Psoas muscle (tissue), 7 donors: ENCODE measurements at regions not wholly inside any gene's neighbourhood (a gene's known extent, or its start where the extent isn't known, plus 50 kb on each side); places are given as distances from the start of the nearest gene placed in this dataset.
"Not testable (repeated sequence)": the region's sequence is repeated elsewhere in the genome, so short reads cannot be mapped to it uniquely, and the experiment has no call there.

ENCODE experiments used
- ATAC-seq, 4 donors: fragments of 200-7000 bp; cut with Tn5 transposase; one replicate each; pipeline ENCODE4 v1.9.1; 2020; ENCODE audit warnings: moderate library complexity in 3 of 4, mild to moderate bottlenecking in 2 of 4
- DNase-seq, 2 donors: peaks; one replicate each; pipeline ENCODE4 v3.0.0-alpha.2; 2020
- H3K27ac ChIP-seq: fragments of 200-600 bp; one replicate; pipeline ENCODE4 v1.8.0; 2022
- H3K27me3 ChIP-seq, 3 donors: fragments of 200-600 bp in 1 of 3; one replicate each; pipeline versions ENCODE4 v1.6.1 to v1.8.0; 2013 to 2022; ENCODE audit warnings: low read length in 2 of 3, mild to moderate bottlenecking in 2 of 3, moderate library complexity in 1 of 3; ENCODE audit not compliant: insufficient read depth in 3 of 3
- H3K36me3 ChIP-seq, 2 donors: fragments of 200-600 bp in 1 of 2; one replicate each; pipeline versions ENCODE4 v1.6.1 to v1.8.0; 2013 to 2022; ENCODE audit warnings: low read depth in 1 of 2, mild to moderate bottlenecking in 1 of 2, moderate library complexity in 1 of 2; ENCODE audit not compliant: insufficient read depth in 1 of 2
- H3K4me1 ChIP-seq: fragments of 200-600 bp; one replicate; pipeline ENCODE4 v1.8.0; 2022
- H3K4me3 ChIP-seq: fragments of 200-600 bp; one replicate; pipeline ENCODE4 v1.8.0; 2022; ENCODE audit warnings: mild to moderate bottlenecking
- H3K9me3 ChIP-seq: fragments of 200-600 bp; one replicate; pipeline ENCODE4 v1.8.0; 2022
- CTCF ChIP-seq: fragments of 200-600 bp; IDR thresholded peaks from one replicate; pipeline ENCODE4 v1.8.0; 2022; ENCODE audit warnings: antibody characterized with exemption
- WGBS, 3 donors: extraction: QIAGEN DNeasy Blood & Tissue Kit; methylation state at CpG; one replicate each; pipeline versions ENCODE4 v1.1.6 to v1.1.7; 2013; 5-methylcytosine and 5-hydroxymethylcytosine counted together
- intact Hi-C, 2 donors: fragments of 100-400 bp; cut with DNase I; formaldehyde crosslinking; loops; one replicate each; pipeline versions ENCODE4 v1.11.0 to v1.14.2; 2022
- donor health status: healthy with polysubstance abuse.
- donor health status: DM: no; HTN: no; CAD: no; lungs with moderate emphysema.
- donor health status: Bipolar disorder and iron deficiency.
- donor health status: healthy.
- donor health status: DM: yes; HTN: yes; CAD: no.
- donor health status: DM: no; HTN: no; CAD: no.
- donor health status: DM: yes; HTN: yes; CAD: no.

- intact Hi-C loops, H3K9me3 ChIP-seq, H3K27ac ChIP-seq, H3K27me3 ChIP-seq, H3K36me3 ChIP-seq, H3K4me1 ChIP-seq, DNase-seq, ATAC-seq, H3K4me3 ChIP-seq: not testable (repeated sequence)
- WGBS, 3 donors = 78 to 89% (median 87%) methylated on average over 1 of the region's 1 CpG
Measured at GRCh38 chr1:121556560-121556959, 371.8 kb downstream of the SRGAP2C start.

- 75 to 87% (median 78%) methylated on average over 1 of the region's 1 CpG for WGBS, 3 donors
- H3K27me3 ChIP-seq, H3K36me3 ChIP-seq, intact Hi-C loops, H3K4me1 ChIP-seq, DNase-seq, ATAC-seq, H3K4me3 ChIP-seq, H3K9me3 ChIP-seq, H3K27ac ChIP-seq: not testable (repeated sequence)
Measured at GRCh38 chr1:121558034-121558433, 373.3 kb downstream of the SRGAP2C start.

- TF ChIP-seq CTCF = no peak
- no peaks in the 10 kb centered on the region for H3K36me3 ChIP-seq
- ATAC-seq (no peak), DNase-seq (no peak)
- no peak overlapping the region for H3K4me3 ChIP-seq
- 38 to 50% (median 39%) methylated on average over 2 of the region's 2 CpGs for WGBS, 3 donors
- H3K4me1 ChIP-seq = no peaks in the 10 kb centered on the region
- intact Hi-C loops = no loop called here
- H3K27ac ChIP-seq = no peak overlapping the region
- H3K27me3 ChIP-seq = no peaks in the 10 kb centered on the region
- no peaks in the 10 kb centered on the region for H3K9me3 ChIP-seq
Measured at GRCh38 chr1:121558514-121558913, 373.7 kb downstream of the SRGAP2C start.

GRCh38 chr1:121566346-121566745 lies 381.6 kb downstream of the SRGAP2C start:
- H3K9me3 ChIP-seq = no peaks in the 10 kb centered on the region
- H3K4me1 ChIP-seq = no peaks in the 10 kb centered on the region
- H3K27ac ChIP-seq = no peak overlapping the region
- WGBS, 3 donors = 29 to 33% (median 30%) methylated on average over 4 of the region's 4 CpGs
- no peak for TF ChIP-seq CTCF
- DNase-seq (peak in 1 of 2 donors; percentile 17), ATAC-seq (no peak)
- intact Hi-C loops = no loop called here
- H3K36me3 ChIP-seq = no peaks in the 10 kb centered on the region
- no peak overlapping the region for H3K4me3 ChIP-seq
- no peaks in the 10 kb centered on the region for H3K27me3 ChIP-seq

GRCh38 chr1:121569428-121569827 lies 384.7 kb downstream of the SRGAP2C start:
- no peaks in the 10 kb centered on the region for H3K27me3 ChIP-seq
- 72 to 86% (median 78%) methylated on average over 1 of the region's 1 CpG for WGBS, 3 donors
- intact Hi-C loops = no loop called here
- no peak overlapping the region for H3K27ac ChIP-seq
- H3K4me1 ChIP-seq = no peaks in the 10 kb centered on the region
- no peaks in the 10 kb centered on the region for H3K36me3 ChIP-seq
- no peak for TF ChIP-seq CTCF
- DNase-seq = no peak
- no peak for ATAC-seq
- no peak overlapping the region for H3K4me3 ChIP-seq
- no peaks in the 10 kb centered on the region for H3K9me3 ChIP-seq

GRCh38 chr1:121573881-121574504 lies 389.2 kb downstream of the SRGAP2C start:
- H3K9me3 ChIP-seq, intact Hi-C loops, H3K36me3 ChIP-seq, H3K4me3 ChIP-seq, H3K27me3 ChIP-seq, DNase-seq, ATAC-seq, H3K4me1 ChIP-seq, H3K27ac ChIP-seq: not testable (repeated sequence)
- WGBS, 3 donors = 93 to 94% (median 93%) methylated on average over 11 of the region's 11 CpGs

- H3K4me3 ChIP-seq, H3K4me1 ChIP-seq, intact Hi-C loops, ATAC-seq, H3K36me3 ChIP-seq, H3K27me3 ChIP-seq, H3K27ac ChIP-seq, H3K9me3 ChIP-seq, DNase-seq: not testable (repeated sequence)
- WGBS, 3 donors = 87 to 92% (median 89%) methylated on average over 11 to 12 of the region's 12 CpGs
Measured at GRCh38 chr1:121574505-121574899, 389.7 kb downstream of the SRGAP2C start.

GRCh38 chr1:121582898-121583297 lies 398.1 kb downstream of the SRGAP2C start:
- H3K4me3 ChIP-seq, H3K27me3 ChIP-seq, intact Hi-C loops, DNase-seq, H3K4me1 ChIP-seq, H3K27ac ChIP-seq, H3K36me3 ChIP-seq, ATAC-seq: not testable (repeated sequence)
- peaks cover 10% of the 10 kb centered on the region for H3K9me3 ChIP-seq
